ENCODE measurements at regions not wholly inside any gene's neighbourhood (a gene's known extent, or its start where the extent isn't known, plus 50 kb on each side); places are given as distances from the start of the nearest gene placed in this dataset.

- no peak for DNase-seq
These were observed 109.9 kb upstream of the PAXBP1 start for GRCh38 chr21:32881458-32881857.

GRCh38 chr21:32884062-32884461 is 112.5 kb upstream of the PAXBP1 start:
- peaks cover 3% of the 10 kb centered on the region for H3K27me3 Mint-ChIP-seq (ENCODE audit: unreplicated experiment)
- DNase-seq = no peak
- no peaks in the 10 kb centered on the region for H3K36me3 Mint-ChIP-seq (ENCODE audit: unreplicated experiment)

More at GRCh38 chr21:32881458-32881857, 109.9 kb upstream of the PAXBP1 start:
- Mint-ChIP-seq H3K4me3 (ENCODE audit: unreplicated experiment) (no peak overlapping the region), H3K27ac (ENCODE audit: unreplicated experiment) (no peak overlapping the region), H3K36me3 (ENCODE audit: unreplicated experiment) (no peaks in the 10 kb centered on the region), H3K27me3 (ENCODE audit: unreplicated experiment) (peaks cover 3% of the 10 kb centered on the region), H3K9me3 (ENCODE audit: unreplicated experiment) (peaks cover 2% of the 10 kb centered on the region), H3K4me1 (ENCODE audit: low read depth, unreplicated experiment) (no peaks in the 10 kb centered on the region)
- TF ChIP-seq CTCF (IDR thresholded peaks at IDR 0.05; ENCODE audit: partially characterized antibody, unreplicated experiment) = no peak

GRCh38 chr21:32886339-32886738 is 114.8 kb upstream of the PAXBP1 start:
- H3K27me3 Mint-ChIP-seq (ENCODE audit: unreplicated experiment) = peaks cover 3% of the 10 kb centered on the region
- H3K4me3 Mint-ChIP-seq (ENCODE audit: unreplicated experiment) = no peak overlapping the region
- no peak overlapping the region for H3K27ac Mint-ChIP-seq (ENCODE audit: unreplicated experiment)
- H3K4me1 Mint-ChIP-seq (ENCODE audit: low read depth, unreplicated experiment) = no peaks in the 10 kb centered on the region
- DNase-seq = no peak
- peaks cover 2% of the 10 kb centered on the region for H3K9me3 Mint-ChIP-seq (ENCODE audit: unreplicated experiment)
- TF ChIP-seq CTCF (IDR thresholded peaks at IDR 0.05; ENCODE audit: partially characterized antibody, unreplicated experiment) = no peak
- H3K36me3 Mint-ChIP-seq (ENCODE audit: unreplicated experiment) = no peaks in the 10 kb centered on the region

More at GRCh38 chr21:32884062-32884461, 112.5 kb upstream of the PAXBP1 start:
- H3K4me3 Mint-ChIP-seq (ENCODE audit: unreplicated experiment) = no peak overlapping the region
- no peak overlapping the region for H3K27ac Mint-ChIP-seq (ENCODE audit: unreplicated experiment)
- peaks cover 2% of the 10 kb centered on the region for H3K9me3 Mint-ChIP-seq (ENCODE audit: unreplicated experiment)
- no peaks in the 10 kb centered on the region for H3K4me1 Mint-ChIP-seq (ENCODE audit: low read depth, unreplicated experiment)
- TF ChIP-seq CTCF (IDR thresholded peaks at IDR 0.05; ENCODE audit: partially characterized antibody, unreplicated experiment) = no peak

- TF ChIP-seq CTCF (IDR thresholded peaks at IDR 0.05; ENCODE audit: partially characterized antibody, unreplicated experiment) = no peak
- H3K36me3 Mint-ChIP-seq (ENCODE audit: unreplicated experiment) = no peaks in the 10 kb centered on the region
- no peaks in the 10 kb centered on the region for H3K4me1 Mint-ChIP-seq (ENCODE audit: low read depth, unreplicated experiment)
- peaks cover 3% of the 10 kb centered on the region for H3K27me3 Mint-ChIP-seq (ENCODE audit: unreplicated experiment)
- H3K9me3 Mint-ChIP-seq (ENCODE audit: unreplicated experiment) = peaks cover 2% of the 10 kb centered on the region
- no peak overlapping the region for H3K4me3 Mint-ChIP-seq (ENCODE audit: unreplicated experiment)
- no peak overlapping the region for H3K27ac Mint-ChIP-seq (ENCODE audit: unreplicated experiment)
- DNase-seq = no peak
These were observed 115.5 kb upstream of the PAXBP1 start for GRCh38 chr21:32887026-32887425.

- peaks cover 5% of the 10 kb centered on the region for H3K27me3 Mint-ChIP-seq (ENCODE audit: unreplicated experiment)
- no peaks in the 10 kb centered on the region for H3K4me1 Mint-ChIP-seq (ENCODE audit: low read depth, unreplicated experiment)
- no peak for DNase-seq
- no peaks in the 10 kb centered on the region for H3K36me3 Mint-ChIP-seq (ENCODE audit: unreplicated experiment)
- no peak for TF ChIP-seq CTCF (IDR thresholded peaks at IDR 0.05; ENCODE audit: partially characterized antibody, unreplicated experiment)
- no peak overlapping the region for H3K27ac Mint-ChIP-seq (ENCODE audit: unreplicated experiment)
- no peak overlapping the region for H3K4me3 Mint-ChIP-seq (ENCODE audit: unreplicated experiment)
- H3K9me3 Mint-ChIP-seq (ENCODE audit: unreplicated experiment) = peaks cover 2% of the 10 kb centered on the region
These were observed 117.4 kb upstream of the PAXBP1 start for GRCh38 chr21:32888971-32889370.
